GM20000 (cell line): ENCODE measurements at regions not wholly inside any gene's neighbourhood (a gene's known extent, or its start where the extent isn't known, plus 50 kb on each side); places are given as distances from the start of the nearest gene placed in this dataset.

Experiments used
- DNase-seq: peaks from one replicate; pipeline ENCODE4 v3.0.0; 2012; ENCODE audit warnings: low spot score
- TF ChIP-seq, protein P1 (sequence below): IDR thresholded peaks from 2 replicates; pipeline ENCODE4 v1.5.1; 2012; ENCODE audit warnings: mild to moderate bottlenecking, control low read depth; ENCODE audit errors: extremely low read depth, missing control alignments

DNA sequence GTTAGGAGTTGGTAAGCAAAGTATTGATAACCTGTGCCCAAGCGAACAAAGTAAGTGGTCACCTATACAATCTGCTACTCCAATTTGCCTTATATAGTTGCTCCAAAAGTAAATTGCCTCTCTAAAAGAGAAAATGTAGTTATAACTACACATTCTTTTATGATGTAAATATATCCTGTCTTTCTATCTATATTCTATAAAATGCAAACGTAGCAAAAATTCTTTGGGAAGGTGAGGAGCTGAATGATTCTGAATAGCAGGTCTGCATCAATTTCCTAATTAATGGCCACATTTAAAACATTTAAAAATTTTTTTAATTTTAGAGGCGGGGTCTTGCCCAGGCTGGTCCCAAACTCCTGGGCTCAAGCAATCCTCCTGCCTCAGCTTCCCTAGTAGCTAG is 64.2 kb upstream of the ASIP start:
- no peak for DNase-seq
- TF ChIP-seq, protein P1, sequence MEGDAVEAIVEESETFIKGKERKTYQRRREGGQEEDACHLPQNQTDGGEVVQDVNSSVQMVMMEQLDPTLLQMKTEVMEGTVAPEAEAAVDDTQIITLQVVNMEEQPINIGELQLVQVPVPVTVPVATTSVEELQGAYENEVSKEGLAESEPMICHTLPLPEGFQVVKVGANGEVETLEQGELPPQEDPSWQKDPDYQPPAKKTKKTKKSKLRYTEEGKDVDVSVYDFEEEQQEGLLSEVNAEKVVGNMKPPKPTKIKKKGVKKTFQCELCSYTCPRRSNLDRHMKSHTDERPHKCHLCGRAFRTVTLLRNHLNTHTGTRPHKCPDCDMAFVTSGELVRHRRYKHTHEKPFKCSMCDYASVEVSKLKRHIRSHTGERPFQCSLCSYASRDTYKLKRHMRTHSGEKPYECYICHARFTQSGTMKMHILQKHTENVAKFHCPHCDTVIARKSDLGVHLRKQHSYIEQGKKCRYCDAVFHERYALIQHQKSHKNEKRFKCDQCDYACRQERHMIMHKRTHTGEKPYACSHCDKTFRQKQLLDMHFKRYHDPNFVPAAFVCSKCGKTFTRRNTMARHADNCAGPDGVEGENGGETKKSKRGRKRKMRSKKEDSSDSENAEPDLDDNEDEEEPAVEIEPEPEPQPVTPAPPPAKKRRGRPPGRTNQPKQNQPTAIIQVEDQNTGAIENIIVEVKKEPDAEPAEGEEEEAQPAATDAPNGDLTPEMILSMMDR: no peak

DNA sequence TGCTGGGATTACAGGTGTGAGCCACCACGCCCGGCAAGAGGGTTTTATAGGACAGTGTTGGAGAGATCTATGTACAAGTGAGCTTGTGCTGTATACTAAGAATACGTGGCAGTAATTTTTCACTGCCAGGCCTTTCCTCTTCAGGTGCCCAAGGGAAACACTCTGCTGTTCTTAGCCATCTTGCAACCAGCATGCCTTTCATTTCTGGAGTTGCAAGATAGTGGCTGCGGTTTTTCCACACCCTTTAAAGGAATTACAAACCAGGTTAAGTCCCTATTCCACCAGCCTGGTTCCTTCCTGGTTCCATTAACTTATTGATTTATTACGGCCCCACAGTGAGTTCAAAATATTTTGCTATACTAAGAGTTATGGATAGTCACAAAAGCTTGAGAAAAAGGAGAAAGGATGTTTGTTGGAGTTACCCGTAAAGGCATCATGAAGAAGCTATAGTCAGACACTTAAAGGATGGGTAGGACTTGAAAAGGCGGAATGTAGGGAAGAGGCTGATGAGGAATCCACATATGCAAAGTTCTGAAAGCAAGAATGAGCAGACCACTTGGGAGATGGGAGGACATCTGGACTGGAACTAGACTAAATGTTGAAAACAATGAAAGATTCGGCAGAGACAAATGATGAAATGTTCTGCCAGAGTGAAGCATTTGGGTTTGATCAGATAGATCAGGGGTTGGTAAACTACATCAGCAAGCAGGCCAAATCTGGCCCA is 61.4 kb upstream of the ASIP start:
- TF ChIP-seq, protein P1: no peak

DNA sequence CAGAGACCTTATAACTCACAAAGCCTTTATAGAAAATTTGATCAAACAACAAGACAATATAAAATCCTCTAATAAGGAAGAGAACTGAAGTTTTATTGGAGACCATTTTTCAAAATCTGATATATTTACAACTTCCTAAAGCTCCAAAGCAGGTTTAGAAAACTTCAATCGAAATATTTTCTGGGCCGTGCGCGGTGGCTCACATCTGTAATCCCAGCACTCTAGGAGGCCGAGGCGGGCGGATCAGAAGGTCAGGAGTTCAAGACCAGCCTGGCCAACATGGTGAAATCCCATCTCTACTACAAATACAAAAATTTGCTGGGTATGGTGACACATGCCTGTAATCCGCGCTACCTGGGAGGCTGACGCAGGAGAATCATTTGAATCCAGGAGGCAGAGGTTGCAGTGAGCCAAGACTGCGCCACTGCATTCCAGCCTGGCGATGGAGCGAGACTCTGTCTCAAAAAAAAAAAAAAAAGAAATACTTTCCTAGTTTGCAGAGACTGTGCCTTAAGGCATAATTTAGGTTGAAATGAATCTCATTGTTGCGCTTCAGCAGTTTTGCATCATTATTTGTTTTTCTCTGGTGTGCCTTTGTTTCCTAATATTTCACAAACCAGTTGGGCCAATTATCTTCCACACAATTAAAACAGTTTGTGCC is 60.6 kb upstream of the ASIP start:
- TF ChIP-seq, protein P1: no peak
- no peak for DNase-seq

More for the DNA sequence above, 61.4 kb upstream of the ASIP start:
- DNase-seq: no peak

DNA sequence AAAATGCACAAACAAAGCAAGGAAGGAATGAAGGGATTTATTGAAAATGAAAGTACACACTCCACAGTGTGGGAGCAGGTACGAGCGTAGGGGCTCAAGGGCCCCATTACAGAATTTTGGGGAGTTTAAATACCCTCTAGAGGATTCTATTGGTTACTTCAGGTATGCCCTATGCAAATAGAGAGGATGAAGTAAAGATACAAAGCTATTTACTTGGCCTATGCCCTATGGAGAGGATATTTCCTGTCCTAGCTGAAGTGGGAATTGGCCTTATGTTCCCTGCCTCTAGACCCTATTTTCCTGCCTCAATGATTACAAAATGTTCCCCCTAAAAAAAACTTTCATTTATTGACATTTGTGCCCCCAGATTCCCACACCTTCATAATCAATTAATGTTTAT is 59.7 kb upstream of the ASIP start:
- TF ChIP-seq, protein P1: no peak
- DNase-seq: no peak

DNA sequence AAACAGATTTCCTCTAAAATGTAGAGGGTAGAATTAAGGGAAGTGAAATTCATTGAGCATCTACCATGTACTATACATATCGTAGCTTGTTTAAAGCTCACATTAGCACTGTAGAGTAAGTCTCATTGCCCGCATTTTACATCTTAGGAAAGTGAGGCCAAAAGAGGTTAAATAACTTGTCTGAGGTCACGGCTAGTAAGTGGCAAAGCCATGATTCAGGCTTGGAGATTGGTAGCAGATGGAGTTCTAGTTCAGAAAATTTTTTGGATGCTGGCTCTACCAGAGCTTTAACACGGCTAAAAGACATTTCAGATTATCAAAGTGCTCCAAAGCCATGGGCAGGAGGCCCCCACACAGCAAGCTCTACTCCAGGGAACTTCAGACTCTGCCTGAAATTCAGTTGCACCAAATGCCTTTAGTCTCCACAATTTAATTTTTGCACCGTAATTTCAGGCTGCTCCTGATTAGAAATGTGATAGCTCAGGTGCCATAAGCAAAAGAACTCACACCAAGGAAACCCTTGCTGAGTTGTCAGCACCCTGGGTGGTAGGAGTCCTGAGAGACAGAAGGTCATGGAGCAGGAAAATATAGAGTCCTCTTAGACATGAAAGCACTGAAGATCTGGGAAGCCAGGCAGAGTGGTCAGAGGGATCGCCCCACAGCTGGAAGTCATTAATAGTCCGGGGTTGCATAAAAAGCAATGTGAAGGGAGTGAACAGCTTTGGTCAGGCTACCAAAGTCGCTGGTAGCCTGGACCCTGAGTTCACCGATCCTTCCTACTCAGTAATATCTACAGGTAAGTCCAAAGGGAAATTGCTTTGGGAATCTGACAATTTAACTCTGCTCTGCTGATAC is 55.2 kb upstream of the ASIP start:
- TF ChIP-seq, protein P1: no peak
- no peak for DNase-seq

DNA sequence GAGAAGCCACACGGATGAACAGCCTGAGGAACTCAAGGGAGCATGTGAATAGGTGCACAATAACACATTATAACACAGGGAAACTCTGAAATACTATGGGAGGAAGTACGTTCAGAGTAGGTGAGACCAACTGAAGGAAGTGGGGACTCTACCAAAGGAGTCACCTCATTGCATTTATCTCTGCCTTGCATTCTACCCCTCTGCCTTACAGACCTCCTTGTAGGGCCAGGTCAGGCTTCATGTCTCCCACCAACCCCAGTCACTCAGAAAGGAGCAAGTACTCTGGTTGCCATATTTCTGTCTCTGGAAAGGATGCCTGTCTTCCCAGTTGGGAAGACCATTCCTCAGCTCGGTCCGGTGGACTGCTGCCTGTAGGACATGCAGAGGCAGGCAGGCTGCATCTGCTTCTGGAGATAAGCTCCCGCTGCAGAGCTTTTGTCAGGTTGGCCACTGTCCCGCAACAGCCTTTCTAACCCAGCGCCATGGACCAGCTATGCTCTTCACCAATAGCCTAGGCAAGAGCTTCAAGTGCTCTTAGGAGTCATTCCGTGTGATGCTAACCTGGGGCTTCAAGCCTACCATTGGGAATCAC is 51.6 kb upstream of the ASIP start:
- DNase-seq: no peak
- TF ChIP-seq, protein P1: no peak
